Glutamatergic neuron (in vitro differentiated cells): ENCODE measurements at regions not wholly inside any gene's neighbourhood (a gene's known extent, or its start where the extent isn't known, plus 50 kb on each side); places are given as distances from the start of the nearest gene placed in this dataset.

Source experiments
- DNase-seq: peaks from one replicate; pipeline ENCODE4 v3.0.0; 2022
- H3K27ac Mint-ChIP-seq: one replicate; pipeline ENCODE4 v1.8.0; 2020; ENCODE audit warnings: mild to moderate bottlenecking, mixed read lengths, inconsistent platforms; ENCODE audit not compliant: unreplicated experiment
- H3K27me3 Mint-ChIP-seq: one replicate; pipeline ENCODE4 v1.8.0; 2020; ENCODE audit warnings: mild to moderate bottlenecking, moderate library complexity, mixed read lengths, inconsistent platforms; ENCODE audit not compliant: unreplicated experiment
- H3K36me3 Mint-ChIP-seq: one replicate; pipeline ENCODE4 v1.8.0; 2020; ENCODE audit warnings: mild to moderate bottlenecking, mixed read lengths, inconsistent platforms; ENCODE audit not compliant: unreplicated experiment
- H3K4me1 Mint-ChIP-seq: one replicate; pipeline ENCODE4 v1.8.0; 2020; ENCODE audit warnings: mild to moderate bottlenecking, low read depth, mixed read lengths, inconsistent platforms; ENCODE audit not compliant: unreplicated experiment
- H3K4me3 Mint-ChIP-seq: one replicate; pipeline ENCODE4 v1.8.0; 2020; ENCODE audit warnings: mild to moderate bottlenecking, mixed read lengths, inconsistent platforms; ENCODE audit not compliant: unreplicated experiment
- H3K9me3 Mint-ChIP-seq: one replicate; pipeline ENCODE4 v1.8.0; 2020; ENCODE audit warnings: mild to moderate bottlenecking, moderate library complexity, mixed read lengths, inconsistent platforms; ENCODE audit not compliant: unreplicated experiment
- CTCF ChIP-seq: fragments of 200-600 bp; sonication (generic); IDR thresholded peaks from one replicate; pipeline ENCODE4 v1.5.0; 2021; ENCODE audit not compliant: partially characterized antibody, unreplicated experiment

GRCh38 chr1:244186372-244186771, 135.3 kb downstream of the ZBTB18 start:
- no peak for DNase-seq
- H3K9me3 Mint-ChIP-seq: peaks cover 8% of the 10 kb centered on the region
- H3K4me1 Mint-ChIP-seq: no peaks in the 10 kb centered on the region
- H3K27ac Mint-ChIP-seq: no peak overlapping the region
- peaks cover 17% of the 10 kb centered on the region for H3K36me3 Mint-ChIP-seq
- H3K4me3 Mint-ChIP-seq: no peak overlapping the region
- no peak for TF ChIP-seq CTCF
- H3K27me3 Mint-ChIP-seq: no peaks in the 10 kb centered on the region

GRCh38 chr1:244187310-244187709, 136.2 kb downstream of the ZBTB18 start:
- DNase-seq: no peak
- Mint-ChIP-seq H3K27me3 (no peaks in the 10 kb centered on the region), H3K4me1 (no peaks in the 10 kb centered on the region), H3K4me3 (no peak overlapping the region), H3K9me3 (peaks cover 8% of the 10 kb centered on the region), H3K27ac (no peak overlapping the region), H3K36me3 (peaks cover 17% of the 10 kb centered on the region)
- no peak for TF ChIP-seq CTCF

GRCh38 chr1:244191581-244191980, 140.5 kb downstream of the ZBTB18 start:
- Mint-ChIP-seq H3K4me1 (no peaks in the 10 kb centered on the region), H3K9me3 (peaks cover 6% of the 10 kb centered on the region), H3K36me3 (peaks cover 17% of the 10 kb centered on the region), H3K4me3 (no peak overlapping the region), H3K27me3 (no peaks in the 10 kb centered on the region), H3K27ac (no peak overlapping the region)
- TF ChIP-seq CTCF: no peak
- DNase-seq: no peak

- Mint-ChIP-seq H3K4me3 (no peak overlapping the region), H3K27ac (no peak overlapping the region), H3K4me1 (peaks cover 4% of the 10 kb centered on the region), H3K27me3 (no peaks in the 10 kb centered on the region), H3K9me3 (peaks cover 6% of the 10 kb centered on the region), H3K36me3 (peaks cover 17% of the 10 kb centered on the region)
- TF ChIP-seq CTCF: no peak
- DNase-seq: no peak
Measured at GRCh38 chr1:244192325-244192724, 141.2 kb downstream of the ZBTB18 start.

- Mint-ChIP-seq H3K27me3 (peaks cover 5% of the 10 kb centered on the region), H3K9me3 (peaks cover 5% of the 10 kb centered on the region), H3K4me3 (no peak overlapping the region), H3K4me1 (peaks cover 19% of the 10 kb centered on the region), H3K36me3 (no peaks in the 10 kb centered on the region), H3K27ac (no peak overlapping the region)
- TF ChIP-seq CTCF: no peak
- DNase-seq: no peak
Measured at GRCh38 chr1:244196571-244197285, 145.6 kb downstream of the ZBTB18 start.
